ENCODE measurements at regions not wholly inside any gene's neighbourhood (a gene's known extent, or its start where the extent isn't known, plus 50 kb on each side); places are given as distances from the start of the nearest gene placed in this dataset.

GRCh38 chr10:85060944-85061343, 732.6 kb downstream of the CCSER2 start:
- no peaks in the 10 kb centered on the region for H3K79me2 ChIP-seq (ENCODE audit: insufficient read depth, low read length)
- H3K9ac ChIP-seq (ENCODE audit: low read depth, low read length, poor library complexity, severe bottlenecking), result no peak overlapping the region
- H3K9me3 ChIP-seq (ENCODE audit: insufficient read depth, low read depth, low read length), result peaks cover 6% of the 10 kb centered on the region; the same call in 1 of the 2 replicates
- H2AFZ ChIP-seq (ENCODE audit: low read length), result no peak overlapping the region
- H3F3A ChIP-seq (ENCODE audit: low read depth), result no peaks in the 10 kb centered on the region
- no peaks in the 10 kb centered on the region for H3K4me1 ChIP-seq (ENCODE audit: insufficient read depth, low read length, poor library complexity, severe bottlenecking)
- no peaks in the 10 kb centered on the region for H3K9me2 ChIP-seq (replicated peaks; ENCODE audit: low read depth, low read length)
- H3K4me2 ChIP-seq (ENCODE audit: low read depth, low read length, poor library complexity, severe bottlenecking), result no peak overlapping the region
- H3K4me3 ChIP-seq (ENCODE audit: low read length, poor library complexity, severe bottlenecking), result no peak overlapping the region
- TF ChIP-seq EZH2phosphoT487 (IDR thresholded peaks at IDR 0.05; ENCODE audit: borderline replicate concordance), result no peak
- TF ChIP-seq CTCF (conservative IDR thresholded peaks at IDR 0.05; ENCODE audit: low read length), result no peak
- no peaks in the 10 kb centered on the region for H3K27me3 ChIP-seq (ENCODE audit: insufficient read depth, low read length, poor library complexity, severe bottlenecking)
- H4K20me1 ChIP-seq (ENCODE audit: insufficient read depth, low read length, poor library complexity, severe bottlenecking), result no peaks in the 10 kb centered on the region
- no peaks in the 10 kb centered on the region for H3K36me3 ChIP-seq (ENCODE audit: insufficient read depth, low read length)

- H3K4me2 ChIP-seq (ENCODE audit: low read depth, low read length, poor library complexity, severe bottlenecking), result no peak overlapping the region
- H3K9me2 ChIP-seq (replicated peaks; ENCODE audit: low read depth, low read length), result no peaks in the 10 kb centered on the region
- no peaks in the 10 kb centered on the region for H3F3A ChIP-seq (ENCODE audit: low read depth)
- no peaks in the 10 kb centered on the region for H3K36me3 ChIP-seq (ENCODE audit: insufficient read depth, low read length)
- H2AFZ ChIP-seq (ENCODE audit: low read length), result no peak overlapping the region
- no peaks in the 10 kb centered on the region for H4K20me1 ChIP-seq (ENCODE audit: insufficient read depth, low read length, poor library complexity, severe bottlenecking)
- TF ChIP-seq EZH2phosphoT487 (IDR thresholded peaks at IDR 0.05; ENCODE audit: borderline replicate concordance) (no peak), CTCF (conservative IDR thresholded peaks at IDR 0.05; ENCODE audit: low read length) (no peak)
- no peaks in the 10 kb centered on the region for H3K4me1 ChIP-seq (ENCODE audit: insufficient read depth, low read length, poor library complexity, severe bottlenecking)
- H3K4me3 ChIP-seq (ENCODE audit: low read length, poor library complexity, severe bottlenecking), result no peak overlapping the region
- H3K79me2 ChIP-seq (ENCODE audit: insufficient read depth, low read length), result no peaks in the 10 kb centered on the region
- H3K9me3 ChIP-seq (ENCODE audit: insufficient read depth, low read depth, low read length), result peaks cover 6% of the 10 kb centered on the region; the same call in 1 of the 2 replicates
- no peak overlapping the region for H3K9ac ChIP-seq (ENCODE audit: low read depth, low read length, poor library complexity, severe bottlenecking)
- H3K27me3 ChIP-seq (ENCODE audit: insufficient read depth, low read length, poor library complexity, severe bottlenecking), result no peaks in the 10 kb centered on the region
Observed at GRCh38 chr10:85061401-85061800, 733.0 kb downstream of the CCSER2 start.

- Histone ChIP-seq H3K4me2 (ENCODE audit: low read depth, low read length, poor library complexity, severe bottlenecking) (no peak overlapping the region), H3K27me3 (ENCODE audit: insufficient read depth, low read length, poor library complexity, severe bottlenecking) (no peaks in the 10 kb centered on the region), H3F3A (ENCODE audit: low read depth) (no peaks in the 10 kb centered on the region)
Observed at GRCh38 chr10:85067955-85068354, 739.6 kb downstream of the CCSER2 start.

More at GRCh38 chr10:85067955-85068354, 739.6 kb downstream of the CCSER2 start:
- Histone ChIP-seq H3K4me1 (ENCODE audit: insufficient read depth, low read length, poor library complexity, severe bottlenecking) (no peaks in the 10 kb centered on the region), H3K9me3 (ENCODE audit: insufficient read depth, low read depth, low read length) (no peaks in the 10 kb centered on the region), H3K4me3 (ENCODE audit: low read length, poor library complexity, severe bottlenecking) (no peak overlapping the region), H3K9me2 (replicated peaks; ENCODE audit: low read depth, low read length) (no peaks in the 10 kb centered on the region), H2AFZ (ENCODE audit: low read length) (no peak overlapping the region), H4K20me1 (ENCODE audit: insufficient read depth, low read length, poor library complexity, severe bottlenecking) (no peaks in the 10 kb centered on the region), H3K79me2 (ENCODE audit: insufficient read depth, low read length) (no peaks in the 10 kb centered on the region), H3K9ac (ENCODE audit: low read depth, low read length, poor library complexity, severe bottlenecking) (no peak overlapping the region), H3K36me3 (ENCODE audit: insufficient read depth, low read length) (no peaks in the 10 kb centered on the region)
- no peak for TF ChIP-seq EZH2phosphoT487 (IDR thresholded peaks at IDR 0.05; ENCODE audit: borderline replicate concordance)
- no peak for TF ChIP-seq CTCF (conservative IDR thresholded peaks at IDR 0.05; ENCODE audit: low read length)

All from Loucy (cell line).